DOHH2 (cell line): ENCODE measurements at regions not wholly inside any gene's neighbourhood (a gene's known extent, or its start where the extent isn't known, plus 50 kb on each side); places are given as distances from the start of the nearest gene placed in this dataset.

Experiments
- H3F3A ChIP-seq: fragments of 200-600 bp; sonication (generic), shearing (Covaris generic); 2 replicates; pipeline ENCODE4 v1.6.0; 2016; ENCODE audit warnings: antibody characterized with exemption, mild to moderate bottlenecking; ENCODE audit not compliant: control insufficient read depth, insufficient read depth
- H3K27ac ChIP-seq: fragments of 200-600 bp; sonication (generic); 2 replicates; pipeline ENCODE4 v1.5.1; 2014; ENCODE audit warnings: low read depth, mild to moderate bottlenecking, low read length, moderate library complexity
- H3K27me3 ChIP-seq: fragments of 200-600 bp; sonication (generic); 2 replicates; pipeline ENCODE4 v1.6.1; 2014; ENCODE audit warnings: mild to moderate bottlenecking, low read length, mixed read lengths; ENCODE audit not compliant: control insufficient read depth
- H3K36me3 ChIP-seq: fragments of 200-600 bp; sonication (generic); 2 replicates; pipeline ENCODE4 v1.6.1; 2014; ENCODE audit warnings: mild to moderate bottlenecking, low read length, moderate library complexity, mixed read lengths; ENCODE audit not compliant: control insufficient read depth
- H3K4me1 ChIP-seq: fragments of 200-600 bp; sonication (generic); 2 replicates; pipeline ENCODE4 v1.6.1; 2014; ENCODE audit warnings: mild to moderate bottlenecking, low read length, mixed read lengths; ENCODE audit not compliant: control insufficient read depth
- H3K4me2 ChIP-seq: fragments of 200-600 bp; sonication (generic); 2 replicates; pipeline ENCODE4 v1.6.0; 2014; ENCODE audit warnings: mild to moderate bottlenecking, low read length, moderate library complexity
- H3K4me3 ChIP-seq: fragments of 200-600 bp; sonication (generic); 2 replicates; pipeline ENCODE4 v1.5.1; 2014; ENCODE audit warnings: mild to moderate bottlenecking, low read length, mixed read lengths
- H3K79me2 ChIP-seq: fragments of 200-600 bp; sonication (generic); 2 replicates; pipeline ENCODE4 v1.6.1; 2014; ENCODE audit warnings: mild to moderate bottlenecking, low read length, mixed read lengths; ENCODE audit not compliant: control insufficient read depth
- H3K9me2 ChIP-seq: fragments of 200-600 bp; sonication (generic); replicated peaks from 2 replicates; pipeline ENCODE4 v1.6.1; 2014; ENCODE audit warnings: mild to moderate bottlenecking, low read length, mixed read lengths; ENCODE audit not compliant: control insufficient read depth
- H3K9me3 ChIP-seq: fragments of 200-600 bp; sonication (generic); 2 replicates; pipeline ENCODE4 v1.6.1; 2014; ENCODE audit warnings: antibody characterized with exemption, low read length, mixed read lengths; ENCODE audit not compliant: control insufficient read depth, insufficient read depth
- H4K20me1 ChIP-seq: fragments of 200-600 bp; sonication (generic); 2 replicates; pipeline ENCODE4 v1.6.0; 2014; ENCODE audit warnings: low read depth, mild to moderate bottlenecking, antibody characterized with exemption, low read length, moderate library complexity; ENCODE audit not compliant: control insufficient read depth, insufficient read depth
- EZH2phosphoT487 ChIP-seq: fragments of 200-600 bp; sonication (generic); IDR thresholded peaks from 2 replicates; pipeline ENCODE4 v1.6.1; 2017; ENCODE audit warnings: borderline replicate concordance, mild to moderate bottlenecking, antibody characterized with exemption, low read length, moderate library complexity, mixed read lengths
- TF ChIP-seq, protein P1 (sequence below): fragments of 200-600 bp; sonication (generic); IDR thresholded peaks from one replicate; pipeline ENCODE4 v1.5.1; 2014; ENCODE audit warnings: antibody characterized with exemption, mild to moderate bottlenecking, low read depth, low read length; ENCODE audit not compliant: poor library complexity, severe bottlenecking

DNA sequence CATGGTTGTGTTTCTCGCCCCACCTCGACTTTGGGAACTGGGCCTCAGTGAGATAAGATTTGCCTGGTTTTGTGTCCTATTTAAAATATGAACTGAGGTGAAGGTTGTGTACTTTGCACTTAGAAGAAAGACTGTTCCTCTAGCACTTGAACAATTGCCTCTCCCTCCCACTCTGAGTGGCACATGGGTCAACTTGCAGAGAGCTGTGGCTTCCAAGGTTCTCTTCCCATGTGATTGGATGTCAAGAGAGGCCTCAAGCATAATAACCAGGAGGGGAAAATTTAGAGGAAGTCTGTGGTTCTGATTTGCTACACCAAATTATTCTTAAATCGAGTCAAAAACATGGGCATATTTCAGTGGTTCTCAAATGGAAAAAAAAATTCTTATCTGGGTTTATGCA lies 329.2 kb downstream of the HS3ST3B1 start:
- no peak overlapping the region for H3K4me3 ChIP-seq
- H3K9me3 ChIP-seq = peaks cover 3% of the 10 kb centered on the region; the same call in 1 of the 2 replicates
- H3K4me1 ChIP-seq = no peaks in the 10 kb centered on the region
- H3K27me3 ChIP-seq = no peaks in the 10 kb centered on the region
- no peak for TF ChIP-seq EZH2phosphoT487
- TF ChIP-seq, protein P1, sequence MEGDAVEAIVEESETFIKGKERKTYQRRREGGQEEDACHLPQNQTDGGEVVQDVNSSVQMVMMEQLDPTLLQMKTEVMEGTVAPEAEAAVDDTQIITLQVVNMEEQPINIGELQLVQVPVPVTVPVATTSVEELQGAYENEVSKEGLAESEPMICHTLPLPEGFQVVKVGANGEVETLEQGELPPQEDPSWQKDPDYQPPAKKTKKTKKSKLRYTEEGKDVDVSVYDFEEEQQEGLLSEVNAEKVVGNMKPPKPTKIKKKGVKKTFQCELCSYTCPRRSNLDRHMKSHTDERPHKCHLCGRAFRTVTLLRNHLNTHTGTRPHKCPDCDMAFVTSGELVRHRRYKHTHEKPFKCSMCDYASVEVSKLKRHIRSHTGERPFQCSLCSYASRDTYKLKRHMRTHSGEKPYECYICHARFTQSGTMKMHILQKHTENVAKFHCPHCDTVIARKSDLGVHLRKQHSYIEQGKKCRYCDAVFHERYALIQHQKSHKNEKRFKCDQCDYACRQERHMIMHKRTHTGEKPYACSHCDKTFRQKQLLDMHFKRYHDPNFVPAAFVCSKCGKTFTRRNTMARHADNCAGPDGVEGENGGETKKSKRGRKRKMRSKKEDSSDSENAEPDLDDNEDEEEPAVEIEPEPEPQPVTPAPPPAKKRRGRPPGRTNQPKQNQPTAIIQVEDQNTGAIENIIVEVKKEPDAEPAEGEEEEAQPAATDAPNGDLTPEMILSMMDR = no peak
- no peaks in the 10 kb centered on the region for H3K36me3 ChIP-seq
- H3K79me2 ChIP-seq = no peaks in the 10 kb centered on the region
- H4K20me1 ChIP-seq = no peaks in the 10 kb centered on the region
- no peaks in the 10 kb centered on the region for H3K9me2 ChIP-seq
- no peak overlapping the region for H3K4me2 ChIP-seq
- no peak overlapping the region for H3K27ac ChIP-seq
- H3F3A ChIP-seq = no peaks in the 10 kb centered on the region

- H3F3A ChIP-seq = no peaks in the 10 kb centered on the region
- TF ChIP-seq, protein P1 = no peak
- H3K4me3 ChIP-seq = no peak overlapping the region
- H3K36me3 ChIP-seq = peaks cover 3% of the 10 kb centered on the region; the same call in 1 of the 2 replicates
- no peak overlapping the region for H3K27ac ChIP-seq
- no peaks in the 10 kb centered on the region for H3K9me2 ChIP-seq
- H4K20me1 ChIP-seq = no peaks in the 10 kb centered on the region
- no peaks in the 10 kb centered on the region; the same call in 1 of the 2 replicates for H3K9me3 ChIP-seq
- H3K79me2 ChIP-seq = no peaks in the 10 kb centered on the region
- H3K27me3 ChIP-seq = no peaks in the 10 kb centered on the region
- no peaks in the 10 kb centered on the region for H3K4me1 ChIP-seq
- no peak overlapping the region for H3K4me2 ChIP-seq
Observed at GRCh38 chr17:14622615-14623101, 321.8 kb downstream of the HS3ST3B1 start.

DNA sequence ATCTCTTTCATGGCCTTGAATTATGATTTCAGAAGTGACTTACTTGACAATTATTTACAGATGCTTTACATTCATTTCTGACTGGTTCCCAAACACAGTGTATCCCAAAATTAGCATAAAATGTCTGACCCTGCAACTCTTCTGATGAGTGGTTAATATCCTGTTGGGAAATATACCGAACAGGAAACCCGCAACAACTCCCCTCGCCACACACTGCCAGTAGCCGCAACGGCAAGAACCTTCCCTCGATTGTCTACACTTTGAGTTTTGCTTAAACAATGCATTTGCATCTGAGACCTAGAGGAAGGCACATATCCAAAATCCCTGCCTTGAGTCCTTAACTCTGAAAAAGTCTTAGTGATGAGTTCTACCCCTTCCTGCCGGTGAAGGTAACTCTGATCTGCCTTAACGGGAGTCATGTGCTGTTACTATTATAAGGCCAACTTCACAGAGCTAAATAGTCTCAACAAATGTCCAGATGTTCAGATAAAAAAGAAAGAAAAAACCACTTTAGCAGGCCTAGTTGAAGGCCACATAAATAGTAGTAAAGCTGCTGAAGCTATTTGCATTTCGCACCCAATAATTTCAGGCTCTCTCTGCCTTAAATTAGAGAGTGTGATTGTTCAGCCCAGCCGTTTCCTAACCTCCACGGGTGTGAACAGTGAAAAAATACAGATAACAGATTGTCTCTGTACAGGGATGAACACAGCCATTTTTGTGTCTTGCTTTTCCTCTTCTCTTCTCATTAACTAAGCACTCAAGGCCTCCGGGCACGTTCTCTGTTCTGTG lies 321.1 kb downstream of the HS3ST3B1 start:
- no peaks in the 10 kb centered on the region for H3F3A ChIP-seq
- no peak overlapping the region for H3K4me2 ChIP-seq
- no peak overlapping the region for H3K27ac ChIP-seq
- no peaks in the 10 kb centered on the region for H3K4me1 ChIP-seq
- TF ChIP-seq EZH2phosphoT487 = no peak
- TF ChIP-seq, protein P1 = no peak
- H3K27me3 ChIP-seq = no peaks in the 10 kb centered on the region
- H3K36me3 ChIP-seq = peaks cover 3% of the 10 kb centered on the region; the same call in 1 of the 2 replicates
- no peaks in the 10 kb centered on the region; the same call in 1 of the 2 replicates for H3K9me3 ChIP-seq
- H3K4me3 ChIP-seq = no peak overlapping the region
- no peaks in the 10 kb centered on the region for H3K9me2 ChIP-seq
- H4K20me1 ChIP-seq = no peaks in the 10 kb centered on the region
- no peaks in the 10 kb centered on the region for H3K79me2 ChIP-seq
